GM18520 (cell line): ENCODE measurements at regions not wholly inside any gene's neighbourhood (a gene's known extent, or its start where the extent isn't known, plus 50 kb on each side); places are given as distances from the start of the nearest gene placed in this dataset.

ENCODE experiments used
- ATAC-seq: cut with Tn5 transposase; IDR thresholded peaks from one replicate; pipeline ENCODE4 v1.9.1; 2021; ENCODE audit not compliant: unreplicated experiment

- ATAC-seq, result no peak
These were observed 633.7 kb downstream of the BRD1 start for GRCh38 chr22:49193901-49194465.

DNA sequence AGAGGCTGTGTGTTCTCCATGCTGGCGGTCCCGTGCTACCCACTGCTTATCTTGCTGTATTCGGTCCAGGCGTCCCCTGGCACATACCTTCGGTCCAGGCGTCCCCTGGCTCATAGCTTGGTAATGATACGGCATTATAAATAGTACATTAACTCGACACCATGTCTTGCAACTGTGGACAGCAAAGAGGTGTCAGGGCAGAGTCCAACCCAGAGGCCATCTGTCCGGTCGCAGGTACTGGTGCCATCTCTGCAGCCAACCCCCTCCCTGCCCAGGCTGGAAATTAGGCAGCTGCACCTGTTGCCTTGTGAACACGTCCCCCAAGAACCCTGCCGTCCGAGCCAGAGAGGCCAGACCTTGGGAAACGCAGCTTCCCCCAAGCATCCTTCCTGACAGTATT is 634.3 kb downstream of the BRD1 start:
- no peak for ATAC-seq

- no peak for ATAC-seq
These were observed 634.8 kb downstream of the BRD1 start for GRCh38 chr22:49192857-49193250.

DNA sequence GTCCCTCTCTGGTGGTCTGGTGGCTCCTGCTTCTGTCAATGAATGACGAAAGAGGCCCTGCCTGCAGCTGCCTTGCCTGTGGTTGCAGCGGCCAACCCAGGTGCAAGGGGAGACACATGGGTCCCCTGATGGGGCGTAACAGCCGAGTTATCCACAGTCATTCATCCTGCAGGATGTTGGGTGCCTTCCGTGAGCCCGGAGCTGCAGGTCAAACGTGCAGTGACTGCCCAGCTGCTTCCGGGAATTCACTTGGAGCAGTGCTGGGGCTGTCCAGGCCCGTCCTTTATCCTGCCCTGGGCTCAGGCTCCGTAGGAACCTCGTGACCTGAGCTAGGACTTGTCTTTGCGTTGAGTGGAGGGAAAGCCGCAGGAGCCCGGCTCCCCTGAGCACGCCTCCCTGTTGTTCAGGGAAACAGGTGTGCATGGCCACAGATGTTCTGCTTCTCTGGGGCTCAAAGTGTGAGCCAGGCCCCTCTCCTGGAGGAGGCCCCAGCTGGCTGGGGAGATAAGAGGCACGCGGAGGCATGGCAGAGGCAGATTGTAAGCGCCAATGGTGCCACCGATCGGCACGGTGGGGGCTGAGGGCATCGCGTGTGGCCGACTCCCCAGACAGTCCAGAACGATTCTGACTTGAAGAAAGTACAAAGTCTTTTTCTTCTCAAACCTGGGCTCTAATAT is 635.4 kb downstream of the BRD1 start:
- ATAC-seq, result no peak

GRCh38 chr22:49191506-49191980 is 636.1 kb downstream of the BRD1 start:
- ATAC-seq, result no peak

DNA sequence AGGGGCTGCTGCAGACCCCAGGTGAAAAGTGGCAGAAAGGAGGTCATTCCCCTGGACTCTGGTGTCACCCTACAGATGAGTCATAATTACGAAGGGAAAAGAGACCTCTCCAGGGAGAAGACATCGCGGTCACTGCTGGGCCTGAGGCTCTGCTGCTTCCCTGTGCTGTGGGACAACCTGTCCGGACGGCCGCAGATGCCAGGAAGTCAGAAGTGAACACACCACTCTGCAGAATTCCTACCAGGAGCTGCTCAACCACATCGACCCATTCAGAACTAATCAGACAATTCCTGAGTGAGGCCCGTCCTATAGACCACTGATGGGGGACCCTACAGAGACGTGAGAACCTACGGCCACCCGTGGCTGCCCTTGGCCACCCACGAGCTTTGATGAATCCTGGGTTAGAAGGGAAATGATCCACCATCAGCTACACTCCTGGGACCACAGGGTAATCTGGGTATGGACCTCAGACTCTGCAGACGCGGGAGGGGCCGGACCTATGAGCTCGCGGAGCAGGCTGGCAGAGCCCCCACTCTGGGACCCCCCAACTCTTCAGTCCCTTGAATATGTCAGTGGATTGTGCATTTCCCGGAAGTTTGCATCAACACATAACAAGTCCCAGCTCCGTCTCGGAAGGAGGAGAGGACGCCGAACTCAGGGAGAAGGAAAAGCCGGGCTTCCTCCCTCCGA is 636.7 kb downstream of the BRD1 start:
- ATAC-seq, result no peak

DNA sequence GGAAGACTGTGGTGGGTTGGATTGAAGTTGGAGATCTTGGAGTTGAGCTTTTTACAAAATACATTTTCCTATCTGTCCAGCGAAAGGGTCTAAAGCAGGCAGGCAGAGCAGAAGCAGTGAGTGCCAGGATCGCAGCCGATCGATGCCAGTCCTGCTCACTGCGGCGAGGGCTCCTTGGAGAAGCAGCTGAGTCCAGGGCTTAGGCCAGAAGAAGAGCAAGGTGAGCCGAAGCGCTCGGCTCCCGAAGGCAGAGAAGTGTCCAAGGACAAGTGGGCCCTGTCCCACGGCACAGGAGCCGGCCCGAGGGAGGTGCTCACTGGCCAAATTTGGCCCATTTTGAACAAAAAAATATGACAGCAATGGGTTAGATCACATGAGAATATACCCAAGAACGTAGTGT is 637.8 kb downstream of the BRD1 start:
- no peak for ATAC-seq

- no peak for ATAC-seq
These were observed 639.1 kb downstream of the BRD1 start for GRCh38 chr22:49188591-49188990.

DNA sequence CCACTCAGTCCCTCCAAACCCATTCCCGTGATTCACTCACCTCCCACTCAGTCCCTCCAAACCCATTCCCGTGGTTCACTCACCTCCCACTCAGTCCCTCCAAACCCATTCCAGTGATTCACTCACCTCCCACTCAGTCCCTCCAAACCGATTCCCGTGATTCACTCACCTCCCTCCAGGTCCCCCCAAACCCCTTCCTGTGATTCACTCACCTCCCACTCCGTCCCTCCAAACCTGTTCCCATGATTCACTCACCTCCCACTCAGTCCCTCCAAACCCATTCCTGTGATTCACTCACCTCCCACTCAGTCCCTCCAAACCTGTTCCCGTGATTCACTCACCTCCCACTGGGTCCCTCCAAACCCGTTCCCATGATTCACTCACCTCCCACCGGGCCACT is 639.6 kb downstream of the BRD1 start:
- ATAC-seq, result no peak

DNA sequence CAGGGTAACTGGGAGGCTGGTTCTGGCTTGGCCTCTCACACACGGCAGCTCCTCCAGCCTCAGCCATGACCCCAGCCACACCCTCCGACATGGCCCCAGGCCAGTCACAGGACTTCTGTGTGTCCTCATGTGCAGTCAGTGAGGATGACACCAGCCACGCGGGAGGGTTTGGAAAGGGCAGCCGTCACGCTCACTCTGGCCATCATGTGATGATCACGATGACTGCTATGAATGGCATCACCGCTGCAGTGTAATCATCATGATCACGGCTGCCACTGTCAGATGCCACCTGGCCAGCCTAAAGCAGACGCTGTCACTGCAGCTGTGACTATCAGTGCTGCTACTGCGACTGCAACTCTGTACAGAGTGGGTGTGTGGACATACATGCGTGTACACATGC is 640.9 kb downstream of the BRD1 start:
- no peak for ATAC-seq

DNA sequence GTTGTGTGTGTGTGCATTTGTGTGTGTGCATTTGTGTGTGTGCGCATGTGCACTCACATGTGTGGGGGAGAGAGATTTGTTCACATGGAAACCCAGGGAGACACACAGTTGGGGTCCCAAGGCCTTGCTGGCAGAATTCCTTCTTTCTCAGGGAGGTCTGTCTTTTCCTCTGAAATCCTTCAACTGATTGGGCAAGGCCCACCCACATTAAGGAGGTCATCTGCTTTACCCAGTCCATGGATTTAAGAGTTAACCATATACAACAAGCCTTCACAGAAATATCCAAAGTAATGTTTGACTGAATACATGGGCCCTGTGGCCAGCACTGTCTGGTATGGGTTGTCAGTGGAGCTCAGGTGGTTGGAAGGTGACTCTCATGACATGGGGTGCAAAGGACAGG is 641.4 kb downstream of the BRD1 start:
- ATAC-seq, result no peak

DNA sequence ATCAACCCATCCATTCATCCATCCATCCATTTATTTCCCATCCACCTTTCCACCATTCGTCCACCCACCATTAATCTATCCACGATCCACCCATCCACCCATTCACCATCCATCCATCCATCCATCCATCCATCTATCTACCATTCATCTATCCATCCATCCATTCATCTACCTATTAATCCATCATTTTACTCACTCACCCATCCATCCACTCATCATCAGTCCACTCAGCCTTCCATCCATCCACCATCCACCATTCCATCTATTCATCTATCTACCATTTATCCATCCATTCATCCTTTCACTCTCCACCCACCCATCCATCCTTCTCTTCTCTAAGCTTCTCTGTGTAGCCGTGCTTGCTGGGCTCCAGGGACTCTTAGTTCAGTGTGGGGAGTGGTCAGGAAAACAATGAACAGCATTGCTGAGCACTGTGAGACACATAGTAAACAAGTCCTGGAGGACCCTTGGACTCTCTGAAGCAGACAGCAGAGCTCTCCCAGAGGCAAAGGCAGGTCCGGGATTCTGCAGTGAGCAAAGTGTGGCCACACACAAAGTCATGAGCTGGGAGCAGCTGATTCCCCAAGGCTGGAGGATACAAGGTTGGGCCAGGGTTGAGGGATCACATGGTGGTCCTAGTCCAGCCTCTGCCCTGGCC is 642.2 kb downstream of the BRD1 start:
- ATAC-seq, result no peak

DNA sequence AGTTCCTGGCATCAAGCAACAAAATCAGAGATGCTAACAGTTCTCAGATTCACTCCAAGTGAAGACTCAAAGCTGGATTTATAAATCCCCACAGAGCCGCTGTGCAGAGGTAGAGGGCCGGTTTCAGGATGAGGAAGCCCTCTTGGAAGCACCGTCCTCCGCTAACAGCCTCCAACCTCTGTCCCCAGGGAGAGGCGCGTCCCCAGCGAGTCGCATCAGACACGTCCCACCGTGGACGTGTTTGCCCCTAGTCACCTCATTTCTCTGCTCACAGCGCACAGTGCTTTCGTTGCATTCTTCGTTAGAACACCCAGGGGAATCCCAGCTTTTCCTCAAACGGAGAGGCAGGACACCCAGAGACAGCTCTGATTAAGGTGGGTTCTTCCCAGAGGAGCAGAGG is 642.9 kb downstream of the BRD1 start:
- no peak for ATAC-seq

GRCh38 chr22:49183826-49184216 is 643.9 kb downstream of the BRD1 start:
- ATAC-seq, result no peak

- ATAC-seq, result no peak
These were observed 644.4 kb downstream of the BRD1 start for GRCh38 chr22:49183208-49183825.

DNA sequence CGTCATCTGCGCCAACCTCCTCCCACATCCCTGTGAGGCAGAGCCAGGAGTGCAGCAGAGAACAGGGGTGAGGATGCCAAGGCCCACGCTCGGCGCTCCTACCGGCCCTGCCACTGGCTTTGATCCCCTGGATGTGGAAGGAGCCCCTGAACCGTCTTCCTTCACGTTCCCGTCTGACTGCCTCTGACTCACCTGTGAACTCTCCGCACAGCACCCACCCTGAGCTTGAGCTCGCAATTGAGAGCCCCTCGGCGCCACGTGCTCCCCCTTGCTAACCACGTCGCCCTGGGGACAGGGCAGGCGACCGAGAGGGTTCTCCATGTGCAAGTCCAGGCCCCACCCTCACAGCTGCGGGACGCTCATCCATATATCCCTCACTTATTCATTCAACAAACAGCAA is 645.3 kb downstream of the BRD1 start:
- no peak for ATAC-seq

- ATAC-seq, result no peak
These were observed 645.7 kb downstream of the BRD1 start for GRCh38 chr22:49181942-49182341.

DNA sequence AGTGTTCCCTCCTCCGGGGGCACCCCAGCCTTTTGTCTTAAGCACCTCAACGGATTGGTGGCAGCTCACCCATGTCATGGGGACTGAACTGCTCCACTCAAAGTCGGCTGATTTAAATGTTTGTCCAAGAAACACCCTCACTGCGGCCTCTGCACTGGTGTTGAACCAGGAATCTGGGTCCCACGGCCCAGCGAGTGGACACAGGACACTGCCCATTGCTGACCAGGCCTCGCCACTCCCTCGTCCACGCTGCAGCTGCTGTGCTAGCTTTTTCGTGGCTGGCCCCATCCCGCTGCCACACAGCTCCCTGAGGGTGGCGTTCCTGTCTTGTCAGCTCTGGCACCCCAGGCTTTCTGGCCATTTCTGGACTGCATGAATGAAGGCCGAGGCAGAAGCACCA is 646.2 kb downstream of the BRD1 start:
- ATAC-seq, result no peak

GRCh38 chr22:49180683-49181024 is 647.0 kb downstream of the BRD1 start:
- ATAC-seq, result no peak

DNA sequence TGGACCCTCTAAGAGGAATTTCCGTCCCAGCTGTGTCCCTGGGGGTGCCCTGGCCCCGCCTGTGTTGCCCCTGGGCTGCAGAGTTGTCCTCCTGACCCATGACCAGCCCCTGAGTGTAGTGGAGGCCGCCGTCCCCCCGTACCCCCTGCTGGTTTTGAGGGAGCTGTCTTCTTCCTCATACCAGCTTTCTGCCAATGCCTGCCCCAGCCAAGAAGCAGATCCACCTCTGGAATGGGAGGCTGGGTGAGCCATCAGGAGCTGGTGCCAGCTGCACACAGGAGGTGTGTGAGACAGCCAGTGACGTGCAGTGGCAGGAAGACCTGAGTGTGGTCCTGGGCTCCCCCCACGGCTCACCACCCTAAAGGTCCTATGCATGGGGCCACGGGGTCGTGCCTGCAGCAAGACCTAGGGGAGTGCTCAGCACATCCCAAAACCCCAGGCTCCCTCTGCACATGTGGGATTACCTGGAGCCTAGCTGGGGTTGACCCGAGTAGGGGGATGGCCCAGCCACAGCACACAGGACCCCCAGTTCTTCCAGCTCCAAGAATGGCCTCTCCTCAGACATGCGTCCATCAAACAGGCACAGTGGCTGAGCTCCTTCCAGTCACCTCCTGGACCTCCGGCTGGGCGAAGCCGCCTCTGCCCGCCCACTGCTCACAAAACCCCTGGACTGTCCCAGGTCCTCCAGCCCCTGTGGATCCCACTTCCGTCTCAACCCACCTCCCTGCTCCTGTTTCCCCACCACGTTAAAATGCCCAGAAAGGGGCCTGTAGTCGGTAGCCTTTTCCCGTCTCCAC is 647.6 kb downstream of the BRD1 start:
- no peak for ATAC-seq

GRCh38 chr22:49179175-49179574 is 648.5 kb downstream of the BRD1 start:
- ATAC-seq, result no peak
